ENCODE measurements at regions not wholly inside any gene's neighbourhood (a gene's known extent, or its start where the extent isn't known, plus 50 kb on each side); places are given as distances from the start of the nearest gene placed in this dataset.

DNA sequence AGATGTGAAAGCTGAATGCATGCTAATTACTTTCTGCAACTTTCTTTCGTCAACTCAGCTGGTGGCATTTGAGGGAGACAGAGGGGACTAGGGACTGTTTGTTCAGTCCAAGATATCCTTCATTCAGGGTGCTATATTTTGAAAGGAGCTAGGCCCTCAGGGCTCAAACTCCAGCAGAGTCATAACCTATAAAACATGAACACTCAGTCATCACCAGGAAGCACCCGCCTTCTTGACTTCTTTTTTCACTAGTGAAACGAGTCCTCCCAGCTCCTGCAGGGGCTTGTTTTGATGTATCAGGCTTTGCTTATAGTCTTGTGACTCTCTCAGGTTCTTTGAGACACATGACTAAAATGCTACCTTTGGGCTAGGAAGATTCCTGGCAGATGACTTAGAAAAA lies 230.6 kb downstream of the PCDH7 start:
- TF ChIP-seq POLR2A (IDR thresholded peaks at IDR 0.05; ENCODE audit: low read length) (no peak), GATA1 (IDR thresholded peaks at IDR 0.05; ENCODE audit: low read depth, low read length) (no peak)
